ENCODE measurements at regions not wholly inside any gene's neighbourhood (a gene's known extent, or its start where the extent isn't known, plus 50 kb on each side); places are given as distances from the start of the nearest gene placed in this dataset.

DNA sequence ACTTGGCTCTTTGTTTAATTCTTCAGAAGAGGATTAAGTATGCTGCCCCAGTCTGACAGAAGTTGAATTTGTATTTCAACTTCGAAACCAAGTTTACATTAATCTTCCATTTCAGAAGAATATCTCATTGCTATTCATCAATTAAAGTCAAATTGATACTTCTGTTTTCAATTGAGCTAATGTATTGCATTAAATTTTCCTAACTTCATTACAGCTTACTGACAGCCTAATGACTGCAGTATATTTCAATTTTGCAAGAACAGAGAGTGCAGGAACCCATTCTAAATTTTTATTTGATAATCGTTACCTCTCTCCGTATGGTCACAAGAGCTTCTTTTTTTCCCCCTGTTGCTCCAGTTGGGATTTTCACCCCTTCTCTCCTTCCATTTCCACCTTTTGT, 218.0 kb downstream of the CALCRL start:
- Histone ChIP-seq H3K36me3 (replicated peaks; ENCODE audit: low read depth, low read length) (no peaks in the 10 kb centered on the region), H3K79me2 (ENCODE audit: low read length) (no peaks in the 10 kb centered on the region), H3K27me3 (ENCODE audit: low read depth, low read length) (no peaks in the 10 kb centered on the region), H3K9me3 (ENCODE audit: insufficient read depth, low read length) (no peaks in the 10 kb centered on the region), H3K9ac (ENCODE audit: low read length) (no peak overlapping the region), H4K20me1 (ENCODE audit: insufficient read depth, low read length) (no peaks in the 10 kb centered on the region), H3K27ac (ENCODE audit: low read length) (no peak overlapping the region), H3K4me3 (ENCODE audit: low read length) (no peak overlapping the region), H3K4me1 (ENCODE audit: low read length) (no peaks in the 10 kb centered on the region), H2AFZ (ENCODE audit: low read depth, low read length) (no peak overlapping the region), H3K4me2 (ENCODE audit: low read length) (no peak overlapping the region)
- TF ChIP-seq EZH2phosphoT487 (IDR thresholded peaks at IDR 0.05; ENCODE audit: low read depth): no peak
- TF ChIP-seq, protein P1, sequence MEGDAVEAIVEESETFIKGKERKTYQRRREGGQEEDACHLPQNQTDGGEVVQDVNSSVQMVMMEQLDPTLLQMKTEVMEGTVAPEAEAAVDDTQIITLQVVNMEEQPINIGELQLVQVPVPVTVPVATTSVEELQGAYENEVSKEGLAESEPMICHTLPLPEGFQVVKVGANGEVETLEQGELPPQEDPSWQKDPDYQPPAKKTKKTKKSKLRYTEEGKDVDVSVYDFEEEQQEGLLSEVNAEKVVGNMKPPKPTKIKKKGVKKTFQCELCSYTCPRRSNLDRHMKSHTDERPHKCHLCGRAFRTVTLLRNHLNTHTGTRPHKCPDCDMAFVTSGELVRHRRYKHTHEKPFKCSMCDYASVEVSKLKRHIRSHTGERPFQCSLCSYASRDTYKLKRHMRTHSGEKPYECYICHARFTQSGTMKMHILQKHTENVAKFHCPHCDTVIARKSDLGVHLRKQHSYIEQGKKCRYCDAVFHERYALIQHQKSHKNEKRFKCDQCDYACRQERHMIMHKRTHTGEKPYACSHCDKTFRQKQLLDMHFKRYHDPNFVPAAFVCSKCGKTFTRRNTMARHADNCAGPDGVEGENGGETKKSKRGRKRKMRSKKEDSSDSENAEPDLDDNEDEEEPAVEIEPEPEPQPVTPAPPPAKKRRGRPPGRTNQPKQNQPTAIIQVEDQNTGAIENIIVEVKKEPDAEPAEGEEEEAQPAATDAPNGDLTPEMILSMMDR (IDR thresholded peaks at IDR 0.05; ENCODE audit: low read depth, low read length): no peak

DNA sequence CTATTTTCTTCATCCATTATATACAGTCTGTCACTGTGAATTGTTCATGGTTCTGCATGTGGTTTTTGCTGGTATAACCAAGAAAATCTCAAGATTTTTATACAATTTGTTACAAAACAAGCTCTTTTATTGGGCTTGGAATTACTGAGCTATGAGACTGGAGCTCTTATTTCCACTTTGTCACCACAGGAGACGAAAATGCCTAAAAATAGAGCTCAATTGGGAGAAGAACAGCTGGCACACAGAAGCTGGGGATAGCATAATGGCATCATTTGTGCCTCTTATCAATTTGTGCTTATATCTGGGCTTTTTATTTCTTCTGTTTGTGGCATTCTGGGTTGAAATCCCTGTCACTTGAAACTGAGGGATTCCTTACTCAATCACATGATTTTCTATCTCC, 219.1 kb downstream of the CALCRL start:
- Histone ChIP-seq H3K4me1 (ENCODE audit: low read length) (no peaks in the 10 kb centered on the region), H3K27ac (ENCODE audit: low read length) (no peak overlapping the region), H3K79me2 (ENCODE audit: low read length) (no peaks in the 10 kb centered on the region), H4K20me1 (ENCODE audit: insufficient read depth, low read length) (no peaks in the 10 kb centered on the region), H3K27me3 (ENCODE audit: low read depth, low read length) (no peaks in the 10 kb centered on the region), H3K4me3 (ENCODE audit: low read length) (no peak overlapping the region), H3K9me3 (ENCODE audit: insufficient read depth, low read length) (no peaks in the 10 kb centered on the region), H3K4me2 (ENCODE audit: low read length) (no peak overlapping the region), H2AFZ (ENCODE audit: low read depth, low read length) (no peak overlapping the region), H3K36me3 (replicated peaks; ENCODE audit: low read depth, low read length) (no peaks in the 10 kb centered on the region), H3K9ac (ENCODE audit: low read length) (no peak overlapping the region)
- no peak for TF ChIP-seq EZH2phosphoT487 (IDR thresholded peaks at IDR 0.05; ENCODE audit: low read depth)
- TF ChIP-seq, protein P1 (IDR thresholded peaks at IDR 0.05; ENCODE audit: low read depth, low read length): no peak

DNA sequence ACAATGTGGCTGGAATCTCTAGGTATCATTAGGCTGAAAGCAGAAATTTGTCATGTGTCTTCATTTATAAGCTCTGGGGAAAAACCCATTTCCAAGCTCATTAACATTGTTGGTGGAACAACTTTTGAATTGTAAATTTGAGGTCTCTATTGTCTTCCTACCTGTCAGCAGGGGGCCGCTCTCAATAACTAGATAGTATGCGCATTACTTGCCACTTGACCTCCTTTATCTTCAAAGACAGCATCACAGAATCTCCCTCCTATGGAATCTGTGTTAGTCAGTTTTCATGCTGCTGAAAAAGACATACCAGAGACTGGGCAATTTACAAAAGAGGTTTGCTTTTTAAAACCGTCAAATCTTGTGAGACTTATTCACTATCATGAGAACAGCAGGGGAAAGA, 223.1 kb downstream of the CALCRL start:
- no peak overlapping the region for H3K9ac ChIP-seq (ENCODE audit: low read length)
- H3K27ac ChIP-seq (ENCODE audit: low read length): no peak overlapping the region
- no peak overlapping the region for H3K4me3 ChIP-seq (ENCODE audit: low read length)
- 0 out of 2 replicates have a peak, but pooled peaks cover 7% of the 10 kb centered on the region for H3K9me3 ChIP-seq (ENCODE audit: insufficient read depth, low read length)
- no peaks in the 10 kb centered on the region for H3K79me2 ChIP-seq (ENCODE audit: low read length)
- TF ChIP-seq EZH2phosphoT487 (IDR thresholded peaks at IDR 0.05; ENCODE audit: low read depth): no peak
- TF ChIP-seq, protein P1 (IDR thresholded peaks at IDR 0.05; ENCODE audit: low read depth, low read length): no peak
- no peak overlapping the region for H2AFZ ChIP-seq (ENCODE audit: low read depth, low read length)
- no peaks in the 10 kb centered on the region for H3K4me1 ChIP-seq (ENCODE audit: low read length)
- no peaks in the 10 kb centered on the region for H4K20me1 ChIP-seq (ENCODE audit: insufficient read depth, low read length)
- no peaks in the 10 kb centered on the region for H3K36me3 ChIP-seq (replicated peaks; ENCODE audit: low read depth, low read length)
- no peaks in the 10 kb centered on the region for H3K27me3 ChIP-seq (ENCODE audit: low read depth, low read length)
- H3K4me2 ChIP-seq (ENCODE audit: low read length): no peak overlapping the region

DNA sequence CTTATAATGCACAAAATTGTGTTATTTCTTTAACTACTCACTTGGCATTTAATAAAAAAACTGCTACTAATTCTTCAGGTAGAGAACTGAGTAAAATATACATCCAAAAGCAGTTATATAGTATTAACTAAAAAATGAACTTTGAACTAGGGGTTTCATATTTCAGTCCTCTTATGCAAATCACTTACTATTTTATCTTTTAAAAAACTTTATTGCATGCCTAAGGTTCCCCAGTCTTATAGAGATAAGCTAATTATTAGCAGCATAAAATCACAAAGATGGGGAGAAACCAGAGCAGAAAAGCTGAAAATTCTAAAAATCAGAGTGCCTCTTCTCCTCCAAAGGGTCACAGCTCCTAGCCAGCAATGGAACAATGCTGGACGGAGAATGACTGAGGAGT, 228.0 kb downstream of the CALCRL start:
- no peak overlapping the region for H3K27ac ChIP-seq (ENCODE audit: low read length)
- no peaks in the 10 kb centered on the region for H3K79me2 ChIP-seq (ENCODE audit: low read length)
- no peak overlapping the region for H3K4me2 ChIP-seq (ENCODE audit: low read length)
- TF ChIP-seq, protein P1 (IDR thresholded peaks at IDR 0.05; ENCODE audit: low read depth, low read length): no peak
- no peak for TF ChIP-seq EZH2phosphoT487 (IDR thresholded peaks at IDR 0.05; ENCODE audit: low read depth)
- no peak overlapping the region for H2AFZ ChIP-seq (ENCODE audit: low read depth, low read length)
- H3K4me1 ChIP-seq (ENCODE audit: low read length): no peaks in the 10 kb centered on the region
- H3K4me3 ChIP-seq (ENCODE audit: low read length): no peak overlapping the region
- H3K9ac ChIP-seq (ENCODE audit: low read length): no peak overlapping the region
- H4K20me1 ChIP-seq (ENCODE audit: insufficient read depth, low read length): no peaks in the 10 kb centered on the region
- H3K9me3 ChIP-seq (ENCODE audit: insufficient read depth, low read length): 0 out of 2 replicates have a peak, but pooled peaks cover 7% of the 10 kb centered on the region
- H3K36me3 ChIP-seq (replicated peaks; ENCODE audit: low read depth, low read length): no peaks in the 10 kb centered on the region
- H3K27me3 ChIP-seq (ENCODE audit: low read depth, low read length): no peaks in the 10 kb centered on the region

Measured in OCI-LY3 (cell line).